NT2/D1 (cell line): ENCODE measurements at regions not wholly inside any gene's neighbourhood (a gene's known extent, or its start where the extent isn't known, plus 50 kb on each side); places are given as distances from the start of the nearest gene placed in this dataset.

ENCODE experiments used
- DNase-seq: peaks from one replicate; pipeline ENCODE4 v3.0.0-alpha.2; 2011; ENCODE audit warnings: low read depth, low spot score
- H3K27me3 ChIP-seq: 2 replicates; pipeline ENCODE4 v1.6.0; 2011; ENCODE audit warnings: mild to moderate bottlenecking; ENCODE audit not compliant: insufficient read length, insufficient read depth
- H3K36me3 ChIP-seq: 2 replicates; pipeline ENCODE4 v1.6.1; 2011; ENCODE audit warnings: mild to moderate bottlenecking, low read length, mixed read lengths; ENCODE audit not compliant: insufficient read depth, insufficient read length
- H3K4me1 ChIP-seq: 2 replicates; pipeline ENCODE4 v1.5.1; 2011; ENCODE audit not compliant: insufficient read depth, insufficient read length
- H3K4me3 ChIP-seq: 2 replicates; pipeline ENCODE4 v1.5.1; 2011; ENCODE audit warnings: low read depth; ENCODE audit not compliant: insufficient read length
- H3K9ac ChIP-seq: 2 replicates; pipeline ENCODE4 v1.6.0; 2011; ENCODE audit warnings: low read depth; ENCODE audit not compliant: insufficient read length
- H3K9me3 ChIP-seq: 2 replicates; pipeline ENCODE4 v1.5.1; 2011; ENCODE audit warnings: mild to moderate bottlenecking, low read length; ENCODE audit not compliant: insufficient read depth
- SUZ12 ChIP-seq: IDR thresholded peaks from 2 replicates; pipeline ENCODE4 v1.6.1; 2011; ENCODE audit not compliant: insufficient read length, insufficient read depth; ENCODE audit errors: extremely low read depth
- YY1 ChIP-seq: IDR thresholded peaks from 2 replicates; pipeline ENCODE4 v1.6.1; 2011; ENCODE audit not compliant: insufficient read length, insufficient read depth
- ZNF274 ChIP-seq: IDR thresholded peaks from 2 replicates; pipeline ENCODE4 v1.6.1; 2011; ENCODE audit warnings: mild to moderate bottlenecking, low read depth, low read length

DNA sequence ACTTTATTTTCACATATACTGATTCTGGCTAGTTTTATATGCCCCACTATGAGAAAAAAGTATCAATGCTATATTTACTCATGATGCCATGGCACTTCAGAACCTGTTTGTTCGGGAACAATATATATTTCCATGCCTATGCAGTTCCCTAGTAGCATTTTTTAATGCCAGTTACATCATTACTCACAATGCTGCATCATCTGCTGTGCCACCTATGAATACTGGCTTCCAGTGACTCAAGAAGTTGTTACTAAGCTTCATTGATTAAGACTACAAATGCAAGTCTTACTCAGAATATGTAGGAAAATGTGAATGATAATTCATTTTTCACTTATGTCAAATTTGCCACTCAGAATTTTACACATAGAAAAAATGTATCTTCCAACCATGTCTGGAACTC, 97.9 kb downstream of the MAFB start:
- H3K4me3 ChIP-seq: no peak overlapping the region
- DNase-seq: no peak
- no peaks in the 10 kb centered on the region for H3K27me3 ChIP-seq
- no peak overlapping the region for H3K9ac ChIP-seq
- no peaks in the 10 kb centered on the region for H3K4me1 ChIP-seq
- TF ChIP-seq SUZ12 (no peak), ZNF274 (no peak), YY1 (no peak)
- no peaks in the 10 kb centered on the region for H3K36me3 ChIP-seq
- H3K9me3 ChIP-seq: no peaks in the 10 kb centered on the region

DNA sequence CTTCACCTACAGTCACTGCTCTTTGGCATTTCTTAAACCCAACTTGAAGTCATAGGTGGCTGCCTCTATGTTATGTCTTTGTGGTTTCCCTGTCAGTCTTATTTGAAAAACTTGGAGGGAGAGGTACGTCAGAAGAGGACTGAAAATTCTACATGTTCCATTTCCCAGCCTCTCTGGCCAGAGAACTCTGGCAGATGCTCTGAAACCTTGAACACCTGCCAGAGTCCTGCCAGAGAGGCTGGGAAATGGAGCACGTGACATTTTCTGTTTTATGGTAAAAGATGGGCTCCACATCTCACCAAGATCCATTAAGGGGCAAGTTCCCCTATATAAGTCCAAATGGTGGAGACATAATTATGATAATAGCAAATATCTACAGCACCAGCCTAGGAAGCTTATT, 99.5 kb downstream of the MAFB start:
- Histone ChIP-seq H3K4me1 (no peaks in the 10 kb centered on the region), H3K4me3 (no peak overlapping the region), H3K9me3 (no peaks in the 10 kb centered on the region), H3K36me3 (no peaks in the 10 kb centered on the region), H3K9ac (no peak overlapping the region), H3K27me3 (no peaks in the 10 kb centered on the region)
- TF ChIP-seq SUZ12: no peak
- TF ChIP-seq YY1: no peak
- no peak for TF ChIP-seq ZNF274
- DNase-seq: no peak

DNA sequence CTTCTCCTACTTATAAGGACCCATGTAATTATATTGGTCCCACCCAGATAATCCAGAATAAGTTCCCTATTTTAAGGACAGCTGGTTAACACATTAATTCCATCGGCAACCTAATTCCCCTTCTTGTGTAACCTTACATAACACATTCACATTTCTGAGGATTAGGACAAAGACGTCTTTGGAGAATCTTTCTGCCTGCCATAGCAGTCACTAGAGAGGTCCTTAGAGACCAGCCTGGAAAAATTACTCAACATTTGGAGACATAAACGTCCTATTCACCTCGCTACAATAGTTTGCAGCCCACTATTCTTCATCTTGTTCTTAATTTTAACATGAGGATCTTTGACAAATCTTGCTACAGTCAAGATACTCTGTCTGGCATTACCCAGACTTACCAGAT, 100.1 kb downstream of the MAFB start:
- no peak for DNase-seq
- TF ChIP-seq YY1: no peak
- no peak for TF ChIP-seq ZNF274
- no peak for TF ChIP-seq SUZ12
- Histone ChIP-seq H3K4me3 (no peak overlapping the region), H3K27me3 (no peaks in the 10 kb centered on the region), H3K4me1 (no peaks in the 10 kb centered on the region), H3K9me3 (no peaks in the 10 kb centered on the region), H3K9ac (no peak overlapping the region), H3K36me3 (no peaks in the 10 kb centered on the region)

DNA sequence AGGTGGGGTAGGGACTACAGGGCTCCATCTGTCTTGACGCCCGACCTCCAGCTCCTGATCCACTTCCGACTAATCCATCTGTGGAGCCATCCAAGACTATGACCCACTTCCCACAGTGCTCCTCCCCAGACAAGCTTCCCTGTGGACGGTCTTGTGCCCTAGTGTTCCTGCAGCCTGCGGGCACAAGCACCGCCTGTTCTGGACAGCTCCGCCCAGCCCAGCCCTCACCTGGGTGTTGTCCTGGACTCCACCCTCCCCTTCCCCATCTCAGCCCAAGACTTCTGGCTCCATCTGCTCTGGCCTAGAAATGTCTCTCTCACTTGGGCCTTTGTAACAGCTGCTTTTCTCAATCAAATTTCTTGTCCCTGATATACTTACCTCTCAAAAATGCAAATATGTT, 102.0 kb downstream of the MAFB start:
- no peak for DNase-seq
- no peak overlapping the region for H3K9ac ChIP-seq
- no peaks in the 10 kb centered on the region for H3K9me3 ChIP-seq
- no peaks in the 10 kb centered on the region for H3K4me1 ChIP-seq
- TF ChIP-seq SUZ12 (no peak), YY1 (no peak), ZNF274 (no peak)
- no peaks in the 10 kb centered on the region for H3K36me3 ChIP-seq
- no peaks in the 10 kb centered on the region for H3K27me3 ChIP-seq
- no peak overlapping the region for H3K4me3 ChIP-seq

DNA sequence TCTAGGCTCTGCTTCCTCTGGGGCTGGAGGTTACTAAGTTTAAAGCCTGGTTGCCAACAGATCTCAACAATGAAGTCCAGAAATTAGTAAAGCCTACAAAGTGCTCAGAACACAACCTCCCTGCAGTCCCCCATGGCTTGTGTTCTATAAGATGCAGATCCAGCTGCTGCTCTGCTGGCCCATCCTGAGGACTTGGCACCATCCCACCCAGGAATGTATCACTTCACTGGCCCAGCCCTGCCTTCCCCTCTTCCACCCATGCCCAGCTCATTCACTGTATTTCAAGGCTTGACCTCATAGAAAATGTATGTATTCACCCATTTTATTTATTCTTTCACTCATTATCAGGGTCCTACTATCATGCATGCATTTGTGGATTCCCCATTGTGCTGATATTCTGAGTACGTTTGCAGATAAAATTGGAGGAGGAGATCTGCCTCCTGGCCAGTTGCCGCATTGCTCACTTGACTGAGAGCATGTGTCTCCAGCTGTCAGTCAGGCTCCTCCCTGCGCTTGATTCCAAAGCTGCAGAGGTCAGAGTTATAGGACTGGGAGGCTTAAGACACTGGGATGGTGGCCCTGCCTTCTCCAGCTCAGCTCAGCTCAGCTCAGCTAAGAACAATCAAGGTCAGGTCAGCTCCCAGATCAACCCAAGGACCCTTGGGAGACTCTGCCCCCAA, 104.8 kb downstream of the MAFB start:
- no peaks in the 10 kb centered on the region for H3K4me1 ChIP-seq
- no peak overlapping the region for H3K9ac ChIP-seq
- H3K4me3 ChIP-seq: no peak overlapping the region
- no peak for DNase-seq
- H3K36me3 ChIP-seq: no peaks in the 10 kb centered on the region
- no peaks in the 10 kb centered on the region for H3K27me3 ChIP-seq
- no peak for TF ChIP-seq SUZ12
- no peak for TF ChIP-seq YY1
- no peak for TF ChIP-seq ZNF274
- no peaks in the 10 kb centered on the region for H3K9me3 ChIP-seq

DNA sequence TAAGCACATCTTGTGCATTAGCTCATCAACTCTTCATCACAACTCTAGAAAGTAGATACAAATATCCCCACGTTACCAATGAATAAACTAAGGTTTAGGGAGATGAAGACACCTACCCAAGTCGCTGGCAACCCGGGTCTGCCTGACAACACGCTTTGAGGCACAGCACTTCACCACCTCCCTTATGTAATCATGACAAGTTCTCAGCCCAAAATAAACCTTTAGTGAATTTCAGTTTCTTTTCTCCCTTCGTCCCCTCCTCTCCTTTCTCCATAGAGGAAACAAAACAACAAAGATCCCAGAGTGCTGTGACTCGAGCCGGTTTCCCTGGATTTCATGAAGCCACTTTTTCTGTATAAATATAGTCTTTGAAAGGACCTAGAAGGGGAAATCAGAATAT, 105.4 kb downstream of the MAFB start:
- H3K9ac ChIP-seq: no peak overlapping the region
- no peak for DNase-seq
- no peaks in the 10 kb centered on the region for H3K36me3 ChIP-seq
- no peaks in the 10 kb centered on the region for H3K27me3 ChIP-seq
- no peaks in the 10 kb centered on the region for H3K9me3 ChIP-seq
- no peaks in the 10 kb centered on the region for H3K4me1 ChIP-seq
- H3K4me3 ChIP-seq: no peak overlapping the region
- TF ChIP-seq SUZ12: no peak
- TF ChIP-seq YY1: no peak
- TF ChIP-seq ZNF274: no peak

DNA sequence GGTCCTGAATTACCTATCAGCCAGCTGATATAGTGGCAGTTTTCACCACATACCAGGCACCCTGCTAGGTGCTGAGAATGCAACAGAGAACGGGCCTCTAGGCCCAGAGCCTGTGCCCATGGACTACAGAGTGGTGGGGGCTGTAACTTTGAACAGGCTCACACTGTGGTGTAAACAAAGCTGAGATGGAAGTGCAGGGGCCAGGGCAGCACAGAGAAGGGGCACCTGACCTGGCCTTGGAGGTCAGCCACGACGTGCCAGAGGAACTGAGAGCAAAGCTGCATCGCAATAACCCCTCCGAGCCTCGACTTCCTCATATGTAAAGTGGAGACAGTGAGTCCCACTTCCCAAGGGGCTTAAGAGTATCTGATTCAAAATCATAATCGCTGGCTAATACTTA, 105.8 kb downstream of the MAFB start:
- TF ChIP-seq SUZ12 (no peak), YY1 (no peak), ZNF274 (no peak)
- Histone ChIP-seq H3K27me3 (no peaks in the 10 kb centered on the region), H3K9ac (no peak overlapping the region), H3K4me3 (no peak overlapping the region), H3K36me3 (no peaks in the 10 kb centered on the region), H3K9me3 (no peaks in the 10 kb centered on the region), H3K4me1 (no peaks in the 10 kb centered on the region)
- no peak for DNase-seq

DNA sequence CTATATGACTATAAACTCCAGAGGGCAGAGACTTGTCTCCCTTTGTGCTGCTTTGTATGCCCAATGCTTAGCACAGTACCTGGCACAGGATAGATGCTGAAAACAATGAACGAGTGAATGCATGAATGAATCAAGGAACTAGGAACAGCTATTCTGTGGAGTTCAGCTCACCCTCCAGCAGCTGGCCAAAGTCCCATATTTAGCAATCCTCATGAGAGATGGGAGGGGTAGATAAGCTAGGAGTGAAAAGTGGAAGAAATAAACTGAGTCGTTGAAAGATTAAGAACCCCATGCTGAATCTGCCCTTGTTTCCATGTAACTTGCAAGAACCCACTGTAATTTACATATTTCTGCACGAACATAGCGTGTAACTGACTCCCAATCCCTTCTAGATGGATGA, 106.5 kb downstream of the MAFB start:
- H3K36me3 ChIP-seq: no peaks in the 10 kb centered on the region
- TF ChIP-seq YY1 (no peak), ZNF274 (no peak), SUZ12 (no peak)
- no peaks in the 10 kb centered on the region for H3K4me1 ChIP-seq
- DNase-seq: no peak
- H3K9me3 ChIP-seq: no peaks in the 10 kb centered on the region
- no peak overlapping the region for H3K4me3 ChIP-seq
- H3K9ac ChIP-seq: no peak overlapping the region
- no peaks in the 10 kb centered on the region for H3K27me3 ChIP-seq
